Parathyroid adenoma (tissue), 2 donors: ENCODE measurements at regions not wholly inside any gene's neighbourhood (a gene's known extent, or its start where the extent isn't known, plus 50 kb on each side); places are given as distances from the start of the nearest gene placed in this dataset.
"Not testable (repeated sequence)": the region's sequence is repeated elsewhere in the genome, so short reads cannot be mapped to it uniquely, and the experiment has no call there.

Source experiments
- H2AFZ ChIP-seq: fragments of 300-600 bp; sonication (generic); one replicate; pipeline ENCODE4 v1.7.0; 2017; ENCODE audit warnings: antibody characterized with exemption, mild to moderate bottlenecking
- H3K27ac ChIP-seq: fragments of 300-600 bp; sonication (generic); one replicate; pipeline ENCODE4 v1.7.0; 2017
- H3K27me3 ChIP-seq: fragments of 300-600 bp; sonication (generic); one replicate; pipeline ENCODE4 v1.7.0; 2017; ENCODE audit warnings: low read length; ENCODE audit not compliant: control insufficient read depth, insufficient read depth
- H3K36me3 ChIP-seq: fragments of 300-600 bp; sonication (generic); one replicate; pipeline ENCODE4 v1.7.0; 2017; ENCODE audit warnings: low read length; ENCODE audit not compliant: control insufficient read depth, insufficient read depth
- H3K4me1 ChIP-seq: fragments of 300-600 bp; sonication (generic); one replicate; pipeline ENCODE4 v1.7.0; 2017; ENCODE audit warnings: control low read depth
- H3K4me2 ChIP-seq: fragments of 300-600 bp; sonication (generic); one replicate; pipeline ENCODE4 v1.7.0; 2017; ENCODE audit warnings: low read length
- H3K4me3 ChIP-seq: fragments of 300-600 bp; sonication (generic); one replicate; pipeline ENCODE4 v1.7.0; 2017; ENCODE audit warnings: low read depth, low read length
- H3K79me2 ChIP-seq: fragments of 300-600 bp; sonication (generic); one replicate; pipeline ENCODE4 v1.7.0; 2017; ENCODE audit warnings: control low read depth
- H3K9ac ChIP-seq: fragments of 300-600 bp; sonication (generic); one replicate; pipeline ENCODE4 v1.7.0; 2017; ENCODE audit warnings: mild to moderate bottlenecking
- H3K9me3 ChIP-seq: fragments of 300-600 bp; sonication (generic); one replicate; pipeline ENCODE4 v1.7.0; 2017; ENCODE audit warnings: low read length; ENCODE audit not compliant: control insufficient read depth
- TF ChIP-seq, protein P1 (sequence below): fragments of 300-600 bp; sonication (generic); IDR thresholded peaks from one replicate; pipeline ENCODE4 v1.7.0; 2017; ENCODE audit warnings: antibody characterized with exemption, mild to moderate bottlenecking
- donor health status: primary hyperparathyroidism.

DNA sequence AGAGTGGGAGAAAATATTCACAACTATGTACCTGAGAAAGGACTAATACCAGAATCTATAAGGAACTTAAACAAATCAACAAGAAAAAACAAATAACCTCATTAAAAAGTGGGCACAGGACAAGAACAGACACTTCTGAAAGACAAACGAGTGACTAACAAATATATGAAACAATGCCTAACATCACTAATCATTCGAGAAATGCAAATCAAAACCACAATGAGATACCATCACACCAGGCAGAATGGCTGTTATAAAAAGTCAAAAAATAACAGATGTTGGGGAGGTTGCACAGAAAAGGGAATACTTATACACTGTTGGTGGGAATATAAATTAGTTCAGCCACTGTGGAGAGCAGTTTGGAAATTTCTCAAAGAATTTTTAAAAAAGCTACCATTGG lies 83.5 kb upstream of the WSCD1 start:
- Histone ChIP-seq H3K4me1 (no peaks in the 10 kb centered on the region), H2AFZ (no peak overlapping the region)

DNA sequence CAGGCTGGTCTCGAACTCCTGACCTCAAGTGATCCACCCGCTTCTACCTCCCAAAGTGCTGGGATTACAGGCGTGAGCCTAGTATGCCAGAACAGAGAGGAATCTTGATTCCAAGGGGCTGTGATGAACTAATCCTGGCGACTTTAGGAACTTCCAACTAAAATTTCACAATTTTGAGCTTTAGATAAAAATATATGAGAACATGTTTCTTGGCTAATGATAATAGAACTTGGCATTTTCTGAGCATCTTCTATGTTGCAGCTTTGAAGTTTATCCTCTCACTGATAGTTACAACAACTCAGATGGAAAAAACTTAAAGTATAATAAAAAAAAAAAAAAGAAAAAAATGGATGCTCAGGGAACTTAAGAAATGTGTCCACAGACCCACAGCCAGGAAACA lies 69.8 kb upstream of the WSCD1 start:
- Histone ChIP-seq H3K36me3 (no peaks in the 10 kb centered on the region), H2AFZ (no peak overlapping the region), H3K9me3 (no peaks in the 10 kb centered on the region), H3K27me3 (no peaks in the 10 kb centered on the region), H3K4me1 (no peaks in the 10 kb centered on the region), H3K4me3 (no peak overlapping the region), H3K9ac (no peak overlapping the region), H3K79me2 (no peaks in the 10 kb centered on the region), H3K27ac (no peak overlapping the region), H3K4me2 (no peak overlapping the region)
- TF ChIP-seq, protein P1, sequence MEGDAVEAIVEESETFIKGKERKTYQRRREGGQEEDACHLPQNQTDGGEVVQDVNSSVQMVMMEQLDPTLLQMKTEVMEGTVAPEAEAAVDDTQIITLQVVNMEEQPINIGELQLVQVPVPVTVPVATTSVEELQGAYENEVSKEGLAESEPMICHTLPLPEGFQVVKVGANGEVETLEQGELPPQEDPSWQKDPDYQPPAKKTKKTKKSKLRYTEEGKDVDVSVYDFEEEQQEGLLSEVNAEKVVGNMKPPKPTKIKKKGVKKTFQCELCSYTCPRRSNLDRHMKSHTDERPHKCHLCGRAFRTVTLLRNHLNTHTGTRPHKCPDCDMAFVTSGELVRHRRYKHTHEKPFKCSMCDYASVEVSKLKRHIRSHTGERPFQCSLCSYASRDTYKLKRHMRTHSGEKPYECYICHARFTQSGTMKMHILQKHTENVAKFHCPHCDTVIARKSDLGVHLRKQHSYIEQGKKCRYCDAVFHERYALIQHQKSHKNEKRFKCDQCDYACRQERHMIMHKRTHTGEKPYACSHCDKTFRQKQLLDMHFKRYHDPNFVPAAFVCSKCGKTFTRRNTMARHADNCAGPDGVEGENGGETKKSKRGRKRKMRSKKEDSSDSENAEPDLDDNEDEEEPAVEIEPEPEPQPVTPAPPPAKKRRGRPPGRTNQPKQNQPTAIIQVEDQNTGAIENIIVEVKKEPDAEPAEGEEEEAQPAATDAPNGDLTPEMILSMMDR: no peak

More for the DNA sequence above, 83.5 kb upstream of the WSCD1 start:
- Histone ChIP-seq H3K79me2 (no peaks in the 10 kb centered on the region), H3K9ac (no peak overlapping the region), H3K4me2 (no peak overlapping the region), H3K27ac (no peak overlapping the region), H3K27me3 (no peaks in the 10 kb centered on the region), H3K36me3 (no peaks in the 10 kb centered on the region), H3K4me3 (no peak overlapping the region), H3K9me3 (no peaks in the 10 kb centered on the region)
- TF ChIP-seq, protein P1: no peak

DNA sequence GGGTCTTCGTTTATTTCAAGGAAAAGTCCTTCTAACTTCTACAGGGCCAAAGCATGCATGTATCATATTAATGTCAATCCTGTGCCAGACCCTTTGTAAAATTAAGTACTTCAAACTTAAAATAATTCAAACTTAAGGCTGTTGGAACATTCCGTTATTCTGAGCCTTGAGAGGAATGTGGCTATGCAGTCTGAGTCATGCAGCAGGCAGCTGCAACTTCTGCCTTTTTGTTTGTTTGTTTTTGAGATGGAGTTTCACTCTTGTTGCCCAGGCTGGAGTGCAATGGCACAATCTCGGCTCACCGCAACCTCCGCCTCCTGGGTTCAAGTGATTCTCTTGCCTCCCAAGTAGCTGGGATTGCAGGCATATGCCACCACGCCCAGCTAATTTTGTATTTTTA lies 67.0 kb upstream of the WSCD1 start:
- H3K27me3 ChIP-seq, H3K9me3 ChIP-seq, H3K4me2 ChIP-seq, H3K4me3 ChIP-seq, H3K36me3 ChIP-seq, H3K9ac ChIP-seq, H3K4me1 ChIP-seq, H2AFZ ChIP-seq, H3K27ac ChIP-seq, H3K79me2 ChIP-seq: not testable (repeated sequence)

DNA sequence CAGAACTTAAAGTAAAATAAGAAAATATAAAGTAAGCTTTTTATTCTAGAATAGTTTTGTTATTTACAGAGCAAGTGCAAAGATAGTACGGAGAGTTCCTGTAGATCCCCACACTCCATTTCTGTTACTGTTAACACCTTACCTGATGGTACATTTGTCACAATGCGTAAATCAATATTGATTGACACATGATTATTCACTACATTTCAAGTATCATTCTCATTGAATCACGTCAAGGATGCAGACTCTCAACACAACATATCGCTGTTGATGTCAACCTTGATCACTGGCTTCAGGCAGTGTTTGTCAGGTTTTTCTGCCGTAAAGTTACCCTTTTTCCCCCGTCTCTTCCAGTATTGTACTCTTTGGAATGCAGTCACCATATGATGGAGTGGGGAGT lies 64.2 kb upstream of the WSCD1 start:
- Histone ChIP-seq H3K9me3 (no peaks in the 10 kb centered on the region), H3K36me3 (no peaks in the 10 kb centered on the region), H3K27ac (no peak overlapping the region), H3K4me2 (no peak overlapping the region), H3K79me2 (no peaks in the 10 kb centered on the region), H2AFZ (no peak overlapping the region), H3K9ac (no peak overlapping the region), H3K4me3 (no peak overlapping the region), H3K4me1 (no peaks in the 10 kb centered on the region), H3K27me3 (no peaks in the 10 kb centered on the region)
- TF ChIP-seq, protein P1: no peak

DNA sequence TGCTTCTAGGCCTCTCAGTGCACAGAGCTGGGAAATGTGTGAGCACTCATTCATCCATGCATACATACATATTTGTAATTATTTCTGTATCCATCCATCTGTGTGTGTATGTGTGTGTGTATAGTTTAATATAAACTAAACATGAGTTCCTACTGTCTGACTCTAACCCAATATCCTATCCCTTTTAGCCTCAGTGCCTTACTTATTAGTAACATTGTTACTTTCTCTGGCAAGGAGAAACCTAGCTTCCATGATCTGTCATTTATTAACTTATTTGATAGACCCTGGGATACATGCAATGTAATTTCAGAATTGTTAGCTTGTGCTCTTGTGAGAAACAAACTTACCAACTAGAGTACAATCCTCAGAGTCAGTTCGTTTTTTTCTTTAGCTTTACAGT lies 59.0 kb upstream of the WSCD1 start:
- no peak overlapping the region for H3K4me3 ChIP-seq
- no peaks in the 10 kb centered on the region for H3K27me3 ChIP-seq
- no peak overlapping the region for H3K27ac ChIP-seq
- no peak overlapping the region for H3K9ac ChIP-seq
- H3K4me2 ChIP-seq: no peak overlapping the region
- H3K79me2 ChIP-seq: no peaks in the 10 kb centered on the region
- H2AFZ ChIP-seq: no peak overlapping the region
- H3K4me1 ChIP-seq: no peaks in the 10 kb centered on the region
- TF ChIP-seq, protein P1: no peak
- H3K36me3 ChIP-seq: no peaks in the 10 kb centered on the region
- H3K9me3 ChIP-seq: no peaks in the 10 kb centered on the region
